WI38 (cell line): ENCODE measurements at regions not wholly inside any gene's neighbourhood (a gene's known extent, or its start where the extent isn't known, plus 50 kb on each side); places are given as distances from the start of the nearest gene placed in this dataset.

Experiments used
- H3K4me3 ChIP-seq: 2 replicates; pipeline ENCODE4 v1.5.1; 2011; ENCODE audit warnings: low read depth, mild to moderate bottlenecking, control low read depth, low read length
- CTCF ChIP-seq: IDR thresholded peaks from 2 replicates; pipeline ENCODE4 v1.5.1; 2012; ENCODE audit warnings: low read depth, mild to moderate bottlenecking, control low read depth, low read length

DNA sequence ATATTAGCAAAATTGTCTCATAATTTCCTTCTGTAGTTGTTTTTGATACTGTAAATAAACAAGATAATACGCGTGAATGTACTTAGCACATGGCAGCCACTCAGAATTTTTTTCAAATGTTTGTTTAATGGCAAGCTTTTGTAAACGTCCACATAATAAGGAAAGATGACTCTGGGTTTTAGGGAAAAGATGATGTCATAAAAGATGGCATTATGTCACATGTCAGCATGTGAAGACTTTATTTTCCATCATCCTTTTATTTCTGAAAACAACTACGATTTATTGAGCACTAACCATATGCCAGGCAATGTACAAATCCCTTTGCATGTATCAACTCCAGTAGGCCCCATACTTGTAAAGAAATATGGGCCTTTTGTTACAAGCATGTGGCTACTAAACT, 139.9 kb downstream of the C11orf91 start:
- no peak for TF ChIP-seq CTCF
- H3K4me3 ChIP-seq, result no peak overlapping the region

DNA sequence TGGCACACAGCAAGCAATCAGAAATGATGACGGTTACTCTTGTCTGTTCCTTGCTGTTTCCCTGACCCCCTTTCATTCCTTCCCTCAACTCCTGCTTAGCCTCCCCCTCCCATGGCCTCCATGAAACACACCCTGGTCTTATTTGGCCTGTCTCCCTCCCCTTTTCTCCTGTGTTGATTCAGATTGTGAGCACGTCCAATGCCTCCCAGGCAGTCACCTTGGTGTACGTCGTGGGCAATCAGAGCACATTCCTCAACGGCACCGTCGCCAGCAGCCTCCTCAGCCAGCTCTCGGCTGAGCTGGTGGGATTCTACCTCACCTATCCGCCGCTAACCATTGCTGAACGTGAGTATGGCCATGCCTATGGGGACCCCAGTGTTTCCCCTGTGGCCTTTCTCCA, 141.1 kb downstream of the C11orf91 start:
- no peak overlapping the region for H3K4me3 ChIP-seq
- no peak for TF ChIP-seq CTCF

DNA sequence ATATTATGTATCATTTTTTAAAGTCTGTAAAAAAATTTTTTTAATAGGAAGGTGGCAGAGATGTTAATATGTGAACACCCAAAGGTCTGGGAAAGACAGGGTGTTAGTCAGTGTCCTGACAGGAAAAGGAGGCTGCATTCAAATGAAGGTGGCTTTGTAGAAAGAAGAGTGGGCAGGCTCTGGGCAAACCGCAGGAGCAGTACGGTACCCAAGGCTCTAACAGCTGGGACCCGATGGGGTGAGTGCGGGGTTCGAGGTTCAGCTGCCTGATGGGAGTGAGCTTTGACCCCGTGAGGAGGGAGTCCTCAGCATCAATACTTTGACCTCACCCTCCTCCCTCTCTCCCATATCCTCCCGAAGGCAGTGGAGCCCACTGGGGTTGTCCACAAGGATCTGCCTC, 142.5 kb downstream of the C11orf91 start:
- no peak overlapping the region for H3K4me3 ChIP-seq
- no peak for TF ChIP-seq CTCF

DNA sequence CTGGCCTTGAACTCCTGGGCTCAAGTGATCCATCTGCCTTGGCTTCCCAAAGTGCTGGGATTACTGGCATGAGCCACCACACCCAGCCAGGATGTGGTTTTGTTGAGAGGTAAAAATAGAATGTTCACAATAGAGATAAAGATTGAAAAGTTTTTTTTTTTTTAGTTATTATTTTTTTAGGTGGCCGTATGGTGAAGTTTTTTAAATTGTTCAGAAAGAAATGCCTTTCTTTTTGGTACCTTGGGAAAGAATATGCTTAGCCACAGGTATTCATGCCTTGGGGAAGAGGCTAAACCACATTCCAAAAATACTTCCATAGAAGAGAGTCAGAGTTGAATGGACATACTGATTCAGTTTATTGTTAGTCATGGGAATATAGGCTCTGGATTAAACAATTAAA, 143.4 kb downstream of the C11orf91 start:
- no peak for TF ChIP-seq CTCF
- H3K4me3 ChIP-seq, result no peak overlapping the region

DNA sequence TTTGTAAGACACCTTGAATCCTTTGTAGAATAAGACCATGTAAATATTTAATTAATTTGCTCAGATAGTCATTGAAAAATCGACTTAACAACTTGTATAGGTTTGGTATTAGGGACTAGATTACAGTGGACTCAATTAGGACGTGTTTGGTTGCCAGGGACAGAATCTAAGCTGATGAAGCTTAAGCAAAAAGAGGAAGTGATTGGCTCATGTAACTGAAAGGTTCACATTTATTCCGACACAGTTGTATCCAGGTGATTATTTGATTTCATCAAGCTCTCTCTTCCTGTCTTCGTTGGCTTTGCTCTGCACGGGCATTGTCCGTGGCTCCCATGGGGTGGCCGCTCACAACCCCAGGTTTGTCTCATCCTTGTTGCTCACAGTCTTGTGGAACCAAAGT, 146.4 kb downstream of the C11orf91 start:
- no peak overlapping the region for H3K4me3 ChIP-seq
- no peak for TF ChIP-seq CTCF

DNA sequence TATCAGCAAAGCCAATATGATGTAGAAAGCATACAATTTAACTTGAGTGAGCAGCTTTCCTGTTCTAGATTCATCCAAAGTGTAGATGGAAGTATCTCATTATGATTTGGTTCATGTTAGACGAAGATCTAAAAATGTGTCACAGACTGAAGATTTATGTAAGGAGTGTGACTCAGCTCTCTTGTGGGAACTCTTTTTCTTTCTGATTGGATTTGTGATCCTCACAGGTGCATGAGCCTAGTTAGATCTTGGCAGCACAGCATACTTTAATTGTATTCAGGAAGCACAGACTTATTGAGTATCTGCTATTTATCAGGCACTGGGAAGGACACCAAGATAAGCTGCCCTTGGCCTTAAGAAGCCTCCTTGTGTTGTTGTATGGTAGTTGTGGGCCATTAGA, 147.1 kb downstream of the C11orf91 start:
- TF ChIP-seq CTCF, result no peak

DNA sequence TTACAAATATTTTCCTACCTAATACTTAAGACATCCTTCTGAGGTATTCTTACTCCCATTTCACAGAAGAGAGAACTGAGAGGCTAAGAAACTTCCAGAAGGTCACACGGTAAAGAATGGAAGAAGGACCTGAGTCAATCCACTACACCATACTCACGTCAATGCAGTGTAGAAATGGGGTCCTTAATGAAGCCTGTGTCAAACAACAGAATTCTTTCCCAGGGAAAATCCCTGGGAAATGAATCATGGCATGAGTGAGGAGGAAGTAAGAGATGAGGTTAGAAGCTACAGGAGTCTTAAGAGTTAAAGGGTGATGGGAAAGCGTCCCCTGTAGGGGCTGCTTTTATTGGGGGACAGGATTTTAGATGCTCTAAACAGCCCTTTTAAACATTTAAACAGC, 147.9 kb downstream of the C11orf91 start:
- TF ChIP-seq CTCF, result no peak

More for the DNA sequence above, 147.1 kb downstream of the C11orf91 start:
- no peak overlapping the region for H3K4me3 ChIP-seq

More for the DNA sequence above, 147.9 kb downstream of the C11orf91 start:
- H3K4me3 ChIP-seq, result no peak overlapping the region
